AG20443 (cell line): ENCODE measurements at regions not wholly inside any gene's neighbourhood (a gene's known extent, or its start where the extent isn't known, plus 50 kb on each side); places are given as distances from the start of the nearest gene placed in this dataset.
"Not testable (repeated sequence)": the region's sequence is repeated elsewhere in the genome, so short reads cannot be mapped to it uniquely, and the experiment has no call there.

ENCODE experiments used
- DNase-seq: peaks from one replicate; pipeline ENCODE4 v3.0.0; 2012; ENCODE audit warnings: low spot score, mixed read lengths

DNA sequence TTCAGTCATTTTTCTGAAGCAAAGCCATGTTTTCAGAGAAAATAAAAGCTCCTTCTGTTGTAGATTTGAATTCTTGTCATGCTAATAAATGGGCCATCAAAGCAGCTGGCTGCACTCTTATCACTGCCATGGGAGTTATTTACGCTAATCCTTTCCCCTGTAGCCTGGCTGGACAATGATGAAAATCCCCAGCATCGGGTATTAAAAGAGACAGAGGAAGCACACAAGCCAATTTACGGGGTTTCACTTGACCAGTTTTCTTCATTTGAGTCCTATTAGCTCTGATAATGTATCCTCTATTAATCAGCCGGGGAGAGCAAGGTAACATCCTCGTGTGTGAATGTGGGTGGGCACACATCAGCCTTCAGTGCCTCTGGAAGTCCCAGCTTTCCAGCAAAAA lies 470.2 kb upstream of the API5 start:
- no peak for DNase-seq

GRCh38 chr11:42849362-42849761 lies 462.4 kb upstream of the API5 start:
- no peak for DNase-seq

- no peak for DNase-seq
Measured at GRCh38 chr11:42857344-42857743, 454.5 kb upstream of the API5 start.

- no peak for DNase-seq
Measured at GRCh38 chr11:42870480-42870879, 441.3 kb upstream of the API5 start.

GRCh38 chr11:42873800-42874405 lies 437.9 kb upstream of the API5 start:
- DNase-seq, result not testable (repeated sequence)

- DNase-seq, result not testable (repeated sequence)
Measured at GRCh38 chr11:42881335-42881734, 430.5 kb upstream of the API5 start.

DNA sequence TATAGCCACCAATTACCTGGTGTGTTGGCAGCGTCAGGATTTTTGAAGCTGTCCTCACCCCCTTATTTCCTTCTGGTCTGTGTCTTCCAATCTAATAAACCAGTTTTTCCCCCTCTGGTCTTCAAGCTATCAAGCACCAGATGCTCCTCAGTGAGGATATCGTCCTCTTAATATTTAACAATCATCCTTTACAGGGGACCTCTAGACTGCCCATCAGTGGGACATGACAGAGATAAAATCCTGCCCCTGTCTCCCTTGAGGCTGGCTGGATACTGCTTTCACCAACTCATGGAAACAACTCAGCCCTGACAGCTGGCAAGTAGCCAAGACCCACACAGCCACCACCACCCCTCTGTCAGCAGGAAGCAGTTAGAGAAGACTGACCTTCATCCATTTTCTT lies 421.0 kb upstream of the API5 start:
- no peak for DNase-seq

- DNase-seq, result no peak
Measured at GRCh38 chr11:42901084-42901483, 410.7 kb upstream of the API5 start.

- DNase-seq, result no peak
Measured at GRCh38 chr11:42906226-42906625, 405.6 kb upstream of the API5 start.

- no peak for DNase-seq
Measured at GRCh38 chr11:42913731-42914130, 398.1 kb upstream of the API5 start.

- no peak for DNase-seq
Measured at GRCh38 chr11:42923651-42924050, 388.1 kb upstream of the API5 start.

GRCh38 chr11:42925916-42926315 lies 385.9 kb upstream of the API5 start:
- no peak for DNase-seq

DNA sequence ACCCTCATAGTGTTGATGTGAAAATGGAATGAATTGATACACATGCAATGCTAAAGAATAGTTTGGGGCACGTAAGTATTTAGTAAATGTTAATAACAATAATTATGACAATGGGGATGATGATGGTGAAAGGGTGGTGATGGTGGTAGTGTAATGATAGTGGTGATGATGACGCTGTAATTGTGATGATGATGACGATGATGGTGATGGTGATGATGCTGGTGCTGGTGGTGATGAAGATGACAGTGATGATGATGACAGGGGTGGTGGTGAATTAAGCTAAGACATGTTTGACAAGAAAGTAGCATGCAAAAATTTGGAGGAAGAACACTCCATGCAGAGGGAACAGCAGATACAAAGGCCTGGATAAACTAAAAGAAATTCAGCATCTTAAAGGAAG lies 364.4 kb upstream of the API5 start:
- no peak for DNase-seq

DNA sequence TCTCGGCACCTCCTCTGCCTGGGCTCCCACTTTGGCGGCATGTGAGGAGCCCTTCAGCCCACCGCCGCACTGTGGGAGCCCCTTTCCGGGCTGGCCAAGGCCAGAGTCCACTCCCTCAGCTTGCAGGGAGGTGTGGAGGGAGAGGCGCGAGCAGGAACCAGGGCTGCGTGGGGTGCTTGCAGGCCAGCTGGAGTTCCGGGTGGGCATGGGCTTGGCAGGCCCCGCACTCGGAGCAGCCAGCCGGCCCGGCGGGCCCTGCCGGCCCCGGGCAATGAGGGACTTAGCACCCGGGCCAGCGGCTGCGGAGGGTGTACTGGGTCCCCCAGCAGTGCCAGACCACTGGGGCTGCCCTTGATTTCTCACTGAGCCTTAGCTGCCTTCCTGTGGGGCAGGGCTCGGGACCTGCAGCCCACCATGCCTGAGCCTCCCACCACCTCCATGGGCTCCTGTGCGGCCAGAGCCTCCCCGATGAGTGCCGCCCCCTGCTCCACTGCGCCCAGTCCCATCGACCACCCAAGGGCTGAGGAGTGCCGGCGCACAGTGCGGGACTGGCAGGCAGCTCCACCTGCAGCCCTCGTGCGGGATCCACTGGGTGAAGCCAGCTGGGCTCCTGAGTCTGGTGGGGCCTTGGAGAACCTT lies 361.9 kb upstream of the API5 start:
- DNase-seq, result not testable (repeated sequence)

DNA sequence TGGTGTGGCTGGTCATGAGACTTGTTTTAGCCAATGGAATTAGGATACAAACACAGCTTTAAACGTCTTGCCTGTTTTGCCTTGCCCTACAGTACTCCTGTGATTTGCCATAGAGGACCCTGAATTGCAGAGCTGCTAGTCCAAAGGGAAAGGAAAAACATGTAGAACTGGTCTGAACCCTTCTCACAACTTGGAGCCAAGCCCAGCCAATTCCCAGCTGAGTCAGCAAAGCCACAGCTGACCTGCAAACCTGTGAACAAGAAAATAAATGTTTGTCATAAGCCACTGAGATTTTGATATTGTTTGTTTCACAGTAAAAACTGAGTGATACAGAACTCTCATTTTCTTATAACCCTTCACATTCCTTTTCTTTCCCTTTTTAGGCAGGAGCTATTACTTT lies 360.5 kb upstream of the API5 start:
- DNase-seq, result no peak

DNA sequence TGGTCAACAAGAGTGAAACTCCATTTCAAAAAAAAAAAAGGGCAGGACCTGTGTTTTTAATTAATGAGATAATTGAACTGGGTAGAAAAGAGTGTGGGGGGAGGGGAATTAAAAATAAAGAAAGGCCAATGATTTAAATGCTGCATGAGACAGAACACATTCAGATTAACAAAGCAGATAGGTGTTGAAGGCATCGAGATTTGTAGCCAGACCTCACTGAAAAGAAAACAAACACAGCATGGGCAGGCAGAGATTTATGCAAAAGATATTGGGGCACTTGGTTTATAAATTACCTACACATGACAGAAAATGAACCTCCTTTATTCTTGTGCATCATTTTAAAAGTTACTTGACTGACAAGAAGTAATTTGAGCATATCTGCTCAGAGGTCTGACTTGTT lies 354.0 kb upstream of the API5 start:
- no peak for DNase-seq

DNA sequence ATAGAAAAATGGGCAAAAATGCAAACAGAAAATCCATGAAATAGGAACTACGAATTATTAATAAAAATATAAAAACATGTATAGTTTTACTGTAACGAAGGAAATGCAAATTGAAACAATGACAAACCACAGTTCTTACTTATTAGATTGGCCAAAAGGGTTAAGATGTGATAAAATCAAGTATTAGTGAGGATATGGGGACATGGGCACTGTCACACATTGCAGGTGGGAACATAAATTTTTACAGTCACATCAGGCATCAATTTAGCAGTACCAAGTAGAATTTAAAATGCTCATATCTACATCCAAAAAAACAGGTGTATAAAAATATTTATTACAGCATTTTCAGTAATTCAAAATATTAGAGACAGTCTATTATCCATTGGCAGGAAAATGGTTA lies 353.2 kb upstream of the API5 start:
- DNase-seq, result no peak

DNA sequence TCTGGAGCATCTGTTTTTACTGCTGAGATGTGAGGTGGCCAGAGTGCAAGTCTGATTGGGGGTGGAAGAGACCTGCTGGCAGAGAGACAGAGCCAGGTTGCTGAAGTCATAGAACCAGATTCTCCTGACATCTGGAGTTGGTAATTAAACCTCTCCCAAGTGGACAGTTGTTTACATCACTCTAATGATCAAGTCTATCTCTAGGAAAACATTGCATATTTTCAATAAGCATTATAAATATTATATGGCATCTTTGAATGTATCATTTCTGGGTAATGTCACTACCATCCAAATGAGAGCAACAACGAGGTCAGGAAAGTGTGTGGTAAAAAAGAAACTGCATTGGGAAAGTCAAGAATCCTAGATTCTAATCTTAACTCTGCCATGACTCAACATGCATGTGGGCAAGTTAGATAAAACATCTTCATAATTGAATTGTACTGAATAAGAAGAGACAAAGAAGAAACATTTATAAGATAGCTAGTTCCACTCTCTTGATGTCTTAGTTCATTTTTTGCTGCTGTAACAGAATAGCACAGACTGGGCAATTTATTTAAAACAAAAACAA lies 351.2 kb upstream of the API5 start:
- DNase-seq, result no peak

DNA sequence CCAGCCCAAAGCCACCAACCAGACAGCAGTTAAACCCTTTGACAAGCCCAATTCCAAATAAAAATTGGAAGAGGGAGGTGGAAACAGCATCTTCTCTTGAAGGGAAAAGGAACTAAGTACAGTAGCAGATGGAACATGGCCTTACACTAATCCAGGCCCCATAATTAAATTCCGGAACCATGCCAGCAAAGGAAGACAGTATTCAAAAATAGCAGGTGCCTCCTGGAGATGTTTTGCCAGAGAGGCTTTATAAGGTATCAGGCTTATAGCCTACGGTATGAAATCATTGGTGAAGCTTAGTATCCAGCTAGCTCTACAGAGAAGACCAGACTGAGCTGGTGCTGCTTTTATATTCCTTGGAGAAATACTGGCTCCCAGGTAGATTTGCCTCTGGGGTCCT lies 344.1 kb upstream of the API5 start:
- no peak for DNase-seq

DNA sequence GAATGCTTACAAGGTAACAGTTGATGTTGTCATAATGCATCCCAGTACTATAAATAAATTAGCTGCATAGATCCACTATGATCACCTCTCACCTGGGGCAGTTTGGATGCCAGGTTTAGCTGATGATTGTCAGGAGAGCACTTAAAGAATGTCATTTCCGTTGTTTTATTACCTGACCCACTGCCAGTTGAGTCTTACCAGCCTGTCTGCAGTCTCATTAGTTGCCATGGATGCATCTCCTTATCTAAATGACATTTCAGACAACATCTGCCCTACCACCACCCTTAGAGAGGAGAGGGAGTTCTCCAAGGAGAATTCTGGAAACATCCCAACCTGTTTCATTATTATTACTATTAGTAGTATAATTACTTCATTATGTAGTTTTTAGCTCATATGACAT lies 339.1 kb upstream of the API5 start:
- no peak for DNase-seq

DNA sequence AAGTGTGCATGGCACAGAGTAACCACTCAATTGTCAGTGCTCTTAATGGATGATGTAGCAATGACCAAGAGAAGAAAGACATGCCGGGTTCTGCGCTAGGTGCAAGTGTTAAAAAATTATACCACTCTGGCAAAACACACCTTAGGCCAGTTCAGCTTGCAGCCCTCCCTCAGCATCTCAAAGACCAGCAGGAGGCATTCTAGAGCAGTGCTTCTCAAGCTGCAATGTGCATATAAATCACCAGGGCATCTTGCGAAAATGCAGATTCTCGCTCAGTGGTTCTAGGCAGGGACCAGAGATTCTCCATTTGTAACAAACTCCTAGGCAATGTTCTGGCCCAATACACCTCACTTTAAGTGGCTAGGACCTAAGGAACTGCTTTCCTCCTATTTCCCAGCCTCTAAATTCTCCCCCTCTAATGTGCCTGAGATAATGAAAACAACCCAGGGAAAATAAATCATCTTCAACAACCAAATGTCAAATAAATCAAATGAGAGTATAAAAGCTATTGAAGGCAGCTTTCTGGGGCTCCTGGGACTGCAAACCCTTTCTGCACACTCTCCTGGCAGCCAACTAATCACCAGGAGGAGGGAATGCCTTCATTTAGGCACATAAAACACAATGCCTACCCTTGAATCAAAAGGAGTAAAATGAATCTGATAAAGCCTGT lies 337.2 kb upstream of the API5 start:
- no peak for DNase-seq

DNA sequence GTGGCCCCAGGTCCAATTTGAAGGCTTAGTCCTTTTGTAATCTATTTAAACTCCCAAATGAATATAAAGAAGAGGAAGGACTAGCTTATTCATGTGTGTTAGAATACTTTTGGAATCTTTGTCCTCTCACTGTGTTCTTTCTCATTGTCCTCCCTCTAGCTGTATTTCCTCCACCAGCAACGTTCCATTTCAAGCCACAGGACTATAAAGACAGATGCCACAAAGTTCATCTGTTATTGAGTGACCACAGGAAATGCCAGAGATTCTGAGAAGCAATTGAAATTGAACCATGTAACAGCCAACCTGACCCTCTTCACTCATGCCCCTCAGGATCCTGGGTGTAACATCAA lies 336.6 kb upstream of the API5 start:
- DNase-seq, result no peak

- no peak for DNase-seq
Measured at GRCh38 chr11:42976636-42977217, 335.1 kb upstream of the API5 start.
